ENCODE measurements at regions not wholly inside any gene's neighbourhood (a gene's known extent, or its start where the extent isn't known, plus 50 kb on each side); places are given as distances from the start of the nearest gene placed in this dataset.

DNA sequence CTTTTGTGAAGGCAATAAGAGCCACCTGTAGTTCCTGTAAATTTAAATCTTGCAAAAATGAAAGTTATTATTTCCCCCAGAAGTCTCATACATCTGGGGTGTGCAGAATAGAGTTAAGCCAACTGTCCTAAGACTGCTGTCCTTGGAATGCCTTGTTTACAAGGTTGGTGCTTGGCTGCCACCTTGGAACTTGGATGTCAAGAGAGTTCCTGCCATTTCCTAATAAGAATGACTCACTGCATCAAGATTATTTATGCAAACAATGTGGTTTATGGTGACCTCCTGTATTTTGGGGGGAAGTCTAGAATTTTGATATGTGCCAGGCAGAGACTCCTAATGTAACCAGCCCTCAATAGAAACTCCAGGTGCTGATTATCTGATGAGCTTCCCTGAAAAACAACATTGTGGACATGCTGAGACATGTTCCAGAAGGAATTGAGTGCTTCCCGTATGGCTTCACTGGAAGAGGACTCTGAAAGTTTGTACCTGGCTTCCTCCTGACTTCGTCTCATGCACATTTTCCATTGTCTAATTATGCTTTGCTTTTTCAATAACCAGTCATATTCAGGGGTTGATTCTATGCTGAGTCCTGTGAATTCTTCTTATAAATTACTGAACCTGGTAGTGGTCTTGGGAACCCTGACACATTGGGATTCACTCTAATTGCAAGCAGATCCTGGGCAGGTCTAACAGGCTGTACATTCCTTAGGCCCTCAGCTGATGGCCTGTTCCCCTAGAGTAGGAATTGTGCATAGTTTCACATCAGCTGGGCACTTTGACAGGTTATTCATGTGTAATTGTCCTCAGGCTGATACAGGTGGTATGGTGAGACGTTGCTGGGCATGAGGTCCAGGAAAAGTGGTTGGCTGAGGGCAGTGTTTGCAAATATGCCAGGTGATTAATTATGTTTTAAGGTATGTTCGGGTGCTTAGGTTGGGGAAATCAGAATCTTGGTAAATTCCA lies 1370.7 kb upstream of the TMEM132C start:
- DNase-seq (ENCODE audit: low read depth in 2 of 2): no peak

GRCh38 chr12:126897102-126897501 lies 1369.9 kb upstream of the TMEM132C start:
- no peak for DNase-seq (ENCODE audit: low read depth in 2 of 2)

GRCh38 chr12:126897778-126898177 lies 1369.2 kb upstream of the TMEM132C start:
- DNase-seq (ENCODE audit: low read depth in 2 of 2): no peak

DNA sequence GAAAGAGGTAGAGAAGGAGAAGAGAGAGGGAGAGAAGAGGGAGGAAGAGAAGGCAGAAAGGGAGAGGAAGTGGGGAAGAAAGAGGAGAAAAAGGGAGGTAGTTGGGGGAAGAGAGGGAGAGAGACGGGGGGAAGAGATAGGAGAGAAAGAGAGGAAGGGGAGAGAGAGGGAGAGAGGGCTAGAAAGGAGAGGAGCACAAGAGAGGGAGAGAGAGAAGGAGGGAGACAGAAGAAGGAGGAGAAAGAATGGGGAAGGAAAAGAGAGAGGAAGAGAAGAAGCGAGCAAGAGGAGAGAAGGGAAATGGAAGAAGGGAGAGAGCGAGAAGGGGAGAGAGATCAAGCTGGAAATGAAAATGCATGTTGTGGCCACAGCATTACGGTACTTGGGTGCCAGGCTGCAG lies 1368.4 kb upstream of the TMEM132C start:
- DNase-seq (ENCODE audit: low read depth in 2 of 2): no peak

GRCh38 chr12:126899926-126900792 lies 1366.8 kb upstream of the TMEM132C start:
- no peak for DNase-seq (ENCODE audit: low read depth in 2 of 2)

DNA sequence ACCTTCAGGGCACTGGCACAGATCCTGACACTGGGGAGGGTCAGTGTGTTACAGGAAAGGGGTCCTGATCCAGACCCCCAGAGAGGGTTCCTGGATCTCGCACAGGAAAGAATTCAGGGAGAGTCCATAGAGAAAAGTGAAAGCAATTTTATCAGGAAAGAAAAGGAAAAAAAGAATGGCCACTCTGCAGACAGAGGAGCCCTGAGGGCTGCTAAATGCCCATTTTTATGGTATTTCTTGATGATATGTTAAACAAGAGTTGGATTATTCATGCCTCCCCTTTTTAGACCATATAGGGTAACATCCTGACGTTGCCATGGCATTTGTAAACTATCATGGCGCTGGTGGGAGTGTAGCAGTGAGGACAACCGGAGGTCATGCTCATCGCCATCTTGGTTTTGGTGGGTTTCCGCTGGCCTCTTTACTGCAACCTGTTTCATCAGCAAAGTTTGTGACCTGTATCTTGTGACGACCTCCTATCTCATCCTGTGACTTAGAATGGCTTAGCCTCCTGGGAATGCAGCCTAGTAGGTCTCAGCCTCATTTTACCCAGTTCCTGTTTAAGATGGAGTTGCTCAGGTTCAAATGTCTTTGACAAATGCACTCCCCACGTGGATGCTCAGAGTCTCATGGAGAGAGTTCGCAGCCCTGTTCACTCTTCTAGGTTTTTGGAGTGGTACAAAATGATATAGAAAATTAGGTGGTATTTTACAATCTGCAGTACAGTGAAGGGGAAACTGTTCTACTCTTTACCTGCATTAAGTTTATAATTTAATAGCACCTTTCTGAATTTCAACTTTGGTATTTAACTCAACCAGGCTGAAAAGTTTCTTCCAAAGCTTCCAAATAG lies 1363.7 kb upstream of the TMEM132C start:
- no peak for DNase-seq (ENCODE audit: low read depth in 2 of 2)

- DNase-seq (ENCODE audit: low read depth in 2 of 2): no peak
Observed at GRCh38 chr12:126905752-126906151, 1361.2 kb upstream of the TMEM132C start.

DNA sequence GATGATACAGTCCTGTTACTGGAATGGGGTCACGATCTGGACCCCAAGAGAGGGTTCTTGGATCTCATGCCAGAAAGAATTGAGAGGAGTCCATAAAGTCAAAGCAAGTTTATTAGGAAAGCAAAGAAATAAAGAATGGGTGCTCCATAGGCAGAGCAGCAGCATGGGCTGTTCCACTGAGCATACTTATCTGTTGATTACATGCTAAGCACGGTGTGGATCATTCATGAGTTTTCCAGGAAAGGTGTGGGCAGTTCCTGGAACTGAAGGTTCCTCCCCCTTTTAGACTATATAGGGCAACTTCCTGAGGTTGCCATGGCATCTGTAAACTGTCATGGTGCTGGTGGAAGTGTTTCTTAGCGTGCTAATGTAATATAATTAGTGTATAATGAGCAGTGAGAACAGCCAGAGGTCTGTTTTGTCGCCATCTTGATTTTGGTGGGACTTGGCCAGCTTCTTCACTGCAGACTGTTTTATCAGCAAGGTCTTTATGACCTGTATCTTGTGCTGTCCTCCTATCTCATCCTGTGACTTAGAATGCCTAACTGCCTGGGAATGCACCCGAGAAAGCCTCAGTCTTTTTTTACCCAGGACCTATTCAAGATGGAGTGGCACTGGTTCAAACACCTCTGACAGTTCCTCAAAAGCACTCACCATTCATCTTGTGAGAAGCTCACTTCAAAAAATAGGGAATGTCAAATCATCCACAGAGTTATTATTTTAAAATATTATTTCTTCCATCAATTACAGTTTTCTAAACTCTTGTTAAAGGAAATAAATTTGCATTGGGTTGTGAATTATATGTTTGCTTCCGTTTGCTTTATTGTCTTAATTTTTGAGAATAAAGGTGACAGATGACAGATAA lies 1358.8 kb upstream of the TMEM132C start:
- DNase-seq (ENCODE audit: low read depth in 2 of 2): no peak

DNA sequence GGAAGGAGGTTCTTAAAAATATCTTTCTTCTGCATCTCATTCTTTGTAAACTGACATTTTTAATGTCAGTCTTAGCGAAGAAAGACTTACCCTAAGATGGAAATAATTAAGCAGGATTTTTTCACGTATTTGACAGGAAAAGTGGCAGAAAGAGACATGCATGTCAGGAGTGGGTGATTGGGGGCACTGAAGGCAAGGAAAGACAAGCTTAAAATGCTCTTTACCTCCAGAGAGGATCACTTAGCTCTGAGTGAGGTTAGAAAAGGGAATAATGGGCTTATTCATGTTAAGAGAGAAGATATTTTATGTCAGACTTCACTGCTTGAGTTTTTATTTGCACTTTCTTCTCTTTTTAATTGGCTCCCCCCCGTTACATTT lies 1358.2 kb upstream of the TMEM132C start:
- no peak for DNase-seq (ENCODE audit: low read depth in 2 of 2)

- DNase-seq (ENCODE audit: low read depth in 2 of 2): no peak
Observed at GRCh38 chr12:126910570-126910969, 1356.4 kb upstream of the TMEM132C start.

- DNase-seq (ENCODE audit: low read depth in 2 of 2): no peak
Observed at GRCh38 chr12:126912111-126912510, 1354.9 kb upstream of the TMEM132C start.

DNA sequence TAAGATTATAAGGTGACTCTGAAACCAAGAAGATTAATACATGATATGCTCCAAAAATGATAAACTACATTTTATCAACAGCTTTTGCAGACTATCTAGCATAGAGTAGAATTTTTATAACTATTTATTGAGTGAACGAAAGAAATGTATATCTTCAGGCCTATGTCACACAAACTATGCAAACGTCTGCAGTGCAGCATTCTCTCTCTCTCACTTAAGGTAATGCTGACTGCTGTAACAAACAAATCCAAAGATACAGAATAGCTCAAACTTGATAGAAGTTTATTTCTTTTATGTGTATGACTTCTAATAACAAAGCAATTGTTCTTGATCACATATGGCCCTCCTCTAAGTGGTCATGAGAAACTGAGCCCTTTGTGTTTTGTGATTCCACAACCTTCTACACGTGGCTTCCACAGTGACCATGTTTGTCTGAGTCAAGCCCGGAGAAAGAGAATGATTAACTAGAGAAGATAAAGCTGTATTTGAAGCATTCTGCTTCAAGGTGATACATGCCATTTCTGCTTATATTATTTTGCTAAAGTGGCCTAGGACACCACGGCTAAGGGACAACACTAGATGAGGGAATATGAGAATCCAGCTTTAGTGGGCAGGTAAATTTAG lies 1352.7 kb upstream of the TMEM132C start:
- DNase-seq (ENCODE audit: low read depth in 2 of 2): no peak

DNA sequence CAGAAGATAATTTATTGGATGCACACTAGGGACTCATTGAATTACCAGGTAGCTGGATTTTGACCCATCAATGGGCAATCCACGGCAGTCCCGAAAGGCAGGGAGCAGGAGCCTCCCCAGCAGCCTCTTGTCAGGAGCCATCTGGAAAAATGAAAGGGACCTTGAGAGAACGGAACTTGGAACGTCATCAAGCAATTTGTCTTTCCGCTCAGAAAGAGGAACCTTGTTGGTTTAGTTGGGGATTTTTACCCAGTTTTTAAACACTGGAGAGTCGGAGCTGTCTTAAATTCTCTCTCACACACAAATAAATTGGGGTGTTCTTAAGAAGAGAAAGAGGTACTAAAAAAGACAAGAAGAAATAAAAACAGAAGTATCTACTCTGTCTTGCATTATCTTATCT lies 1351.7 kb upstream of the TMEM132C start:
- no peak for DNase-seq (ENCODE audit: low read depth in 2 of 2)

- DNase-seq (ENCODE audit: low read depth in 2 of 2): no peak
Observed at GRCh38 chr12:126926023-126926594, 1340.9 kb upstream of the TMEM132C start.

DNA sequence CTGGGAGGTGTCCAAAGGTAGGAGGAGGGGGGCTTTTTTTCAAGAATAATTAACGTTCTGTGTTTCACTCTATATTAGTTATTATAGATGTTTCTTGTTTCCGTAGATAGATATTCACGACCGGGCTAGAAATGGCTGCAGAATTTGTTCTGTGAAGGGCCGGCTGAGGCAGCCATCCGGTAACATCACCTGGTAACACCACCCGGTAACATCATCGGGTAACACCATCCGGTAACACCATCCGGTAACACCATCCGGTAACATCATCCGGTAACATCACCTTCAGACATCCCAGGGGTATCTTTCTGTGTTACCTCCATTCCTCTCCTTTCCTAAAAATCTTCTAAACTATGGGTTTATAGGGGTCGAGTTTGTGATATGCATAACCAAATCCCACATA lies 1336.7 kb upstream of the TMEM132C start:
- no peak for DNase-seq (ENCODE audit: low read depth in 2 of 2)

DNA sequence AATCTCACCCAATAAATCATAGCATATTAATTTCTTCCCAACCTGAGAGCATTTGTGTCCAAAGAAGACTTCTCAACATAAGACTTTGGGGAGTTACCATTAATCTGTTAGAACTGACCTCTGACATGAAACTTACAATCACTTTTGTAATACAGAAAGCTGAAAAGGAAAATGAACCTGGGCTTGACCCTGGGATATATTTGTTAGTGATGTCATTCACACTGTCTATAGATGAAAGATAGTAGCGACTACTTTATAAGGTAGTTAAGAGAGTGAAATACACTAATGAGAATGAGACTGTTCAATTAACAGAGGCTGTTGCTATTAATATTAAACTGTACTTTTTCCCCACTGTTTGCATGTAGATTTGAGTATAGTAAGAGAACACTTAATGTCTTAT lies 1334.8 kb upstream of the TMEM132C start:
- DNase-seq (ENCODE audit: low read depth in 2 of 2): no peak

DNA sequence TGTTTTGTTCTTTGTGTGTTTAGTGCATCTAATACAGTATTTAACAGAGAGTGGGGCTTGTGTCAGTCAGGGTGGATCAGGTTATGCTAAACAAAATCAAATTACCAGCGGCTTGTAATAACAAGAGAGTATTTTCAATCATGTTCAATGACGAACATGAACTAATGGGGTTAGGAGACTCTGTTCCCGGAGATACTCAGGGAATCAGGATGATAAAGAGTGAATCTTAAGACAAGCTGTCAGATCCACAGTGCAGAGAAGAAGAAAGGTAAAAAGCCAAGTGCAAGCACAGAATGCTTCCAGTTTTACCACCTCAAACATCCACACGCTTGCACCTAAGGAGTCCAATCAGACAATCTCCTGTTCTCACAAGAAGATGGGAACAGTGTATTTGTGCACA lies 1331.5 kb upstream of the TMEM132C start:
- DNase-seq (ENCODE audit: low read depth in 2 of 2): no peak

- DNase-seq (ENCODE audit: low read depth in 2 of 2): no peak
Observed at GRCh38 chr12:126936181-126936851, 1330.7 kb upstream of the TMEM132C start.

DNA sequence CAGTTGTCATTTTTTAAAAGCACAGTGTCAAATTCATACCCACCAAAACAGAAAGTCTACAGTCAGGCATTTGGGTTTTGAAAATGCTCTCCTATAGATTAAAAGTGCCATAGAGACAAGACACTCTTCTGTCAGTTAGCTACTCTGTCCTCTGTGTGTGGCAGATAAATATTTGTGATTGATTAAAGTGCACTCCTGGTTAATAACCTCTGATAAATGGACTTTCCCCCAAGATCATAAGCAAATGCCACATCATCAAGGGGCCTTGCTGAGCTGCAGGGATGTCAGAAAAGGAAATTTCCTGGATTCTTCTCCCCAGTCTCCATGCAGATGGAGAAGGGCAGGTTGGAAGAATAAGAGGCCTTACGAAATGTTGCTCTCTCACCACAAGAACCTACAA lies 1329.5 kb upstream of the TMEM132C start:
- DNase-seq (ENCODE audit: low read depth in 2 of 2): no peak
